GM12878 (cell line): ENCODE measurements at regions not wholly inside any gene's neighbourhood (a gene's known extent, or its start where the extent isn't known, plus 50 kb on each side); places are given as distances from the start of the nearest gene placed in this dataset.

Experiments
- ATAC-seq: fragments of 200-7000 bp; cut with Tn5 transposase; 3 replicates; pipeline ENCODE4 v1.9.1; 2020; ENCODE audit warnings: mild to moderate bottlenecking, moderate library complexity
- BruUV-seq: library from RNA; stranded (reverse); fragments of 400-500 nt; replicated peaks from 2 replicates; lab custom pipeline; 2021; lab: Mats Ljungman, UMichigan
- CTCF ChIA-PET: fragments of 300-600 bp; sonication (Branson Sonifier 250); formaldehyde crosslinking; extraction: SDS; loops from one replicate; lab custom pipeline; 2021; ENCODE audit warnings: inconsistent platforms; lab: Yijun Ruan, JAX
- POLR2A ChIA-PET: fragments of 350-600 bp; formaldehyde crosslinking; extraction: SDS; loops from one replicate; lab custom pipeline; 2021; ENCODE audit warnings: inconsistent platforms; lab: Charles Lee
- RAD21 ChIA-PET: fragments of 300-600 bp; sonication (Branson Sonifier 250); formaldehyde crosslinking; loops from one replicate; lab custom pipeline; 2023; ENCODE audit warnings: antibody characterized with exemption; ENCODE audit not compliant: unreplicated experiment; lab: Charles Lee
- SMC1A ChIA-PET: fragments of 300-600 bp; sonication (Branson Sonifier 250); formaldehyde crosslinking; loops from one replicate; lab custom pipeline; 2023; ENCODE audit not compliant: unreplicated experiment, uncharacterized antibody; lab: Charles Lee
- DNase-seq: peaks from one replicate; pipeline ENCODE4 v3.0.0-alpha.2; 2011; ENCODE audit warnings: low read depth, low spot score
- FAIRE-seq: peaks from 3 replicates; lab custom pipeline; 2011; peaks lifted over from hg19 to GRCh38; lab: Jason Lieb, UNC
- H2AFZ ChIP-seq: 2 replicates; pipeline ENCODE4 v1.6.0; 2011; ENCODE audit warnings: low read depth, low read length, control low read depth; ENCODE audit not compliant: control insufficient read depth
- H3K27ac ChIP-seq: 2 replicates; pipeline ENCODE4 v1.5.1; 2011; ENCODE audit warnings: control low read depth; ENCODE audit not compliant: control insufficient read depth, insufficient read depth
- H3K27me3 ChIP-seq, 2 experiments: replicated peaks in 1 of 2; 2 replicates each; pipeline versions ENCODE4 v1.6.0 to v1.6.1; 2011; ENCODE audit warnings: low read length in 1 of 2; ENCODE audit not compliant: control insufficient read depth in 2 of 2, insufficient read depth in 2 of 2
- H3K36me3 ChIP-seq, 2 experiments: 2 replicates each; pipeline ENCODE4 v1.5.1; 2011; ENCODE audit warnings: low read length in 1 of 2; ENCODE audit not compliant: control insufficient read depth in 2 of 2, insufficient read depth in 2 of 2
- H3K4me1 ChIP-seq: 2 replicates; pipeline ENCODE4 v1.6.1; 2011; ENCODE audit warnings: mild to moderate bottlenecking, low read length, moderate library complexity, mixed read lengths; ENCODE audit not compliant: control insufficient read depth, insufficient read depth
- H3K4me2 ChIP-seq: 2 replicates; pipeline ENCODE4 v1.6.0; 2011; ENCODE audit warnings: control low read depth; ENCODE audit not compliant: control insufficient read depth, insufficient read depth
- H3K4me3 ChIP-seq: fragments of 200-600 bp; sonication (generic); 2 replicates; pipeline ENCODE4 v1.5.1; 2016
- H3K79me2 ChIP-seq: 2 replicates; pipeline ENCODE4 v1.6.0; 2011; ENCODE audit warnings: low read length; ENCODE audit not compliant: control insufficient read depth, insufficient read depth
- H3K9ac ChIP-seq: 2 replicates; pipeline ENCODE4 v1.8.0; 2011; ENCODE audit warnings: low read length, control low read depth, mixed read lengths; ENCODE audit not compliant: control insufficient read depth, insufficient read depth
- H3K9me3 ChIP-seq: replicated peaks from 3 replicates; pipeline ENCODE4 v1.5.1; 2011; ENCODE audit warnings: mild to moderate bottlenecking, low read length; ENCODE audit not compliant: control insufficient read depth, insufficient read depth
- H4K20me1 ChIP-seq: 2 replicates; pipeline ENCODE4 v1.6.0; 2011; ENCODE audit not compliant: control insufficient read depth, insufficient read depth
- CUX1 ChIP-seq: IDR thresholded peaks from 2 replicates; pipeline ENCODE4 v1.6.1; 2012; ENCODE audit warnings: improper control_type of control experiment, low read depth, low read length; ENCODE audit not compliant: insufficient replicate concordance
- EED ChIP-seq: sonication (generic); IDR thresholded peaks from 2 replicates; pipeline ENCODE4 v1.6.1; 2016; ENCODE audit warnings: antibody characterized with exemption, low read depth
- EZH2 ChIP-seq: IDR thresholded peaks from 2 replicates; pipeline ENCODE4 v1.6.1; 2012; ENCODE audit warnings: low read depth, mild to moderate bottlenecking, control low read depth, inconsistent platforms, low read length, borderline replicate concordance; ENCODE audit not compliant: control insufficient read depth
- IRF4 ChIP-seq: IDR thresholded peaks from 2 replicates; pipeline ENCODE4 v1.6.1; 2011; ENCODE audit warnings: low read depth, low read length
- MLLT1 ChIP-seq: fragments of 450-650 bp; IDR thresholded peaks from 2 replicates; pipeline ENCODE4 v1.6.1; 2016; ENCODE audit warnings: mild to moderate bottlenecking
- SMARCA5 ChIP-seq: fragments of 450-650 bp; IDR thresholded peaks from 2 replicates; pipeline ENCODE4 v1.6.1; 2017; ENCODE audit warnings: mild to moderate bottlenecking
- SPI1 ChIP-seq: IDR thresholded peaks from 2 replicates; pipeline ENCODE4 v1.6.1; 2011; ENCODE audit warnings: low read depth, mild to moderate bottlenecking, low read length, moderate library complexity, borderline replicate concordance; ENCODE audit not compliant: insufficient read depth
- TCF12 ChIP-seq: IDR thresholded peaks from 2 replicates; pipeline ENCODE4 v1.6.1; 2011; ENCODE audit warnings: low read depth, mild to moderate bottlenecking, low read length
- ZNF384 ChIP-seq: IDR thresholded peaks from 2 replicates; pipeline ENCODE4 v1.6.1; 2012; ENCODE audit warnings: low read depth, mild to moderate bottlenecking, low read length, improper control_type of control experiment, borderline replicate concordance
- WGBS: methylation state at CpG from one replicate; pipeline ENCODE4 v1.1.6; 2016; ENCODE audit warnings: low lambda C conversion rate; ENCODE audit not compliant: insufficient replicate concordance, insufficient coverage; ENCODE audit errors: missing lambda C conversion rate; 5-methylcytosine and 5-hydroxymethylcytosine counted together
- in situ Hi-C: fragments of 300-500 bp; cut with MboI; formaldehyde crosslinking; loops from 9 replicates; pipeline ENCODE4 v1.14.3; 2018; ENCODE audit warnings: mixed read lengths
- intact Hi-C: fragments of 100-400 bp; cut with micrococcal nuclease; formaldehyde crosslinking; loops from one replicate; pipeline ENCODE4 v1.14.2; 2022; ENCODE audit not compliant: unreplicated experiment
- TF ChIP-seq, protein P1 (sequence below): IDR thresholded peaks from 2 replicates; pipeline ENCODE4 v1.6.1; 2011; ENCODE audit warnings: mild to moderate bottlenecking, low read depth, low read length, moderate library complexity; ENCODE audit not compliant: insufficient replicate concordance
- TF ChIP-seq, protein P2 (sequence below): fragments of 150-350 bp; IDR thresholded peaks from 2 replicates; pipeline ENCODE4 v1.6.1; 2016; ENCODE audit warnings: low read depth, low read length

- Histone ChIP-seq H3K79me2 (no peaks in the 10 kb centered on the region), H3K4me2 (no peak overlapping the region), H3K36me3 (no peaks in the 10 kb centered on the region), H3K4me3 (no peak overlapping the region), H2AFZ (no peak overlapping the region), H3K9ac (no peak overlapping the region), H3K27ac (no peak overlapping the region), H3K4me1 (no peaks in the 10 kb centered on the region), H3K9me3 (no peaks in the 10 kb centered on the region), H4K20me1 (no peaks in the 10 kb centered on the region), H3K27me3 (no peaks in the 10 kb centered on the region)
- CTCF ChIA-PET: no interaction called here
- no peak for DNase-seq
- intact Hi-C loops: no loop called here
- RAD21 ChIA-PET: no interaction called here
- WGBS: 0% methylated on average over 1 of the region's 1 CpG
- SMC1A ChIA-PET: interaction anchor here (0.6 kb wide), 1 partner anchor 1102 kb away, joined by 3 read pairs; no protein-coding TSS in a partner anchor
- no peak for ATAC-seq
- TF ChIP-seq SPI1 (no peak), CUX1 (no peak), MLLT1 (no peak), EZH2 (no peak), TCF12 (no peak), IRF4 (no peak), SMARCA5 (no peak), EED (no peak), ZNF384 (no peak)
- TF ChIP-seq, protein P1, sequence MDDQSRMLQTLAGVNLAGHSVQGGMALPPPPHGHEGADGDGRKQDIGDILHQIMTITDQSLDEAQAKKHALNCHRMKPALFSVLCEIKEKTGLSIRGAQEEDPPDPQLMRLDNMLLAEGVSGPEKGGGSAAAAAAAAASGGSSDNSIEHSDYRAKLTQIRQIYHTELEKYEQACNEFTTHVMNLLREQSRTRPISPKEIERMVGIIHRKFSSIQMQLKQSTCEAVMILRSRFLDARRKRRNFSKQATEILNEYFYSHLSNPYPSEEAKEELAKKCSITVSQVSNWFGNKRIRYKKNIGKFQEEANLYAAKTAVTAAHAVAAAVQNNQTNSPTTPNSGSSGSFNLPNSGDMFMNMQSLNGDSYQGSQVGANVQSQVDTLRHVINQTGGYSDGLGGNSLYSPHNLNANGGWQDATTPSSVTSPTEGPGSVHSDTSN: no peak
- TF ChIP-seq, protein P2, sequence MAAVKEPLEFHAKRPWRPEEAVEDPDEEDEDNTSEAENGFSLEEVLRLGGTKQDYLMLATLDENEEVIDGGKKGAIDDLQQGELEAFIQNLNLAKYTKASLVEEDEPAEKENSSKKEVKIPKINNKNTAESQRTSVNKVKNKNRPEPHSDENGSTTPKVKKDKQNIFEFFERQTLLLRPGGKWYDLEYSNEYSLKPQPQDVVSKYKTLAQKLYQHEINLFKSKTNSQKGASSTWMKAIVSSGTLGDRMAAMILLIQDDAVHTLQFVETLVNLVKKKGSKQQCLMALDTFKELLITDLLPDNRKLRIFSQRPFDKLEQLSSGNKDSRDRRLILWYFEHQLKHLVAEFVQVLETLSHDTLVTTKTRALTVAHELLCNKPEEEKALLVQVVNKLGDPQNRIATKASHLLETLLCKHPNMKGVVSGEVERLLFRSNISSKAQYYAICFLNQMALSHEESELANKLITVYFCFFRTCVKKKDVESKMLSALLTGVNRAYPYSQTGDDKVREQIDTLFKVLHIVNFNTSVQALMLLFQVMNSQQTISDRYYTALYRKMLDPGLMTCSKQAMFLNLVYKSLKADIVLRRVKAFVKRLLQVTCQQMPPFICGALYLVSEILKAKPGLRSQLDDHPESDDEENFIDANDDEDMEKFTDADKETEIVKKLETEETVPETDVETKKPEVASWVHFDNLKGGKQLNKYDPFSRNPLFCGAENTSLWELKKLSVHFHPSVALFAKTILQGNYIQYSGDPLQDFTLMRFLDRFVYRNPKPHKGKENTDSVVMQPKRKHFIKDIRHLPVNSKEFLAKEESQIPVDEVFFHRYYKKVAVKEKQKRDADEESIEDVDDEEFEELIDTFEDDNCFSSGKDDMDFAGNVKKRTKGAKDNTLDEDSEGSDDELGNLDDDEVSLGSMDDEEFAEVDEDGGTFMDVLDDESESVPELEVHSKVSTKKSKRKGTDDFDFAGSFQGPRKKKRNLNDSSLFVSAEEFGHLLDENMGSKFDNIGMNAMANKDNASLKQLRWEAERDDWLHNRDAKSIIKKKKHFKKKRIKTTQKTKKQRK: no peak
- in situ Hi-C loops: loop anchor here (5.0 to 25.0 kb wide), 2 partner anchors 628 to 748 kb away; no protein-coding TSS in a partner anchor
- FAIRE-seq: no peak
- BruUV-seq: no TSS peak
- POLR2A ChIA-PET: no interaction called here
Measured at GRCh38 chr10:28184810-28185209, 118.1 kb downstream of the MPP7 start.
